ENCODE measurements at regions not wholly inside any gene's neighbourhood (a gene's known extent, or its start where the extent isn't known, plus 50 kb on each side); places are given as distances from the start of the nearest gene placed in this dataset.

DNA sequence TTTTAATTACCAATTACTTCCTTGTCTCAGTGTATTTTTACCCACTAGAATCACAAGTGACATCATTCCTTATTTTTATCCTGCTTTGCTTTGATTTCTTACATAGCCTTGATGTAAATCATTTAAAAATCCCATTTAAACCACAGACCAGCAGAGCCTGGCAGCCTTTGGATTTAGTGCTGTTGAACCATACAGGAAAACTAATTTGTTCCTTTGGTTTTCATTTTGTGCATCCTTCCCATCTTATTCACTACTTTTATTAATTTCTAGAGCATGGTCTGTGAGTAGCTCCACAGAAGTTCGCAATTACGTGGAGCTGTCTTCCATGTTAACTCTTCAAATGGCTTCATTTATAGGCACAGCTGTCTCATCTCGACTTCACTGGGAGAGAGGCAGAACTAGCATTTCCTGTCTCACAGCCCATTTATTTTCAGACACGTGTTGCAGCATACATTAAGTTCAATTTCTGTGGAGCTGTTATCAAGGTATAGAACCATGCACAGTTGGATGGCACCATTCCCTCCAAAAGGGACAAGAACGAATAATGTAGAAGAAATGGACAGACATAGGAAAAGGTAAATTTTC, 235.3 kb downstream of the MRPL39 start:
- DNase-seq: no peak

- peak; percentile 27 for DNase-seq
These were observed 237.0 kb downstream of the MRPL39 start for GRCh38 chr21:25370311-25370744.

DNA sequence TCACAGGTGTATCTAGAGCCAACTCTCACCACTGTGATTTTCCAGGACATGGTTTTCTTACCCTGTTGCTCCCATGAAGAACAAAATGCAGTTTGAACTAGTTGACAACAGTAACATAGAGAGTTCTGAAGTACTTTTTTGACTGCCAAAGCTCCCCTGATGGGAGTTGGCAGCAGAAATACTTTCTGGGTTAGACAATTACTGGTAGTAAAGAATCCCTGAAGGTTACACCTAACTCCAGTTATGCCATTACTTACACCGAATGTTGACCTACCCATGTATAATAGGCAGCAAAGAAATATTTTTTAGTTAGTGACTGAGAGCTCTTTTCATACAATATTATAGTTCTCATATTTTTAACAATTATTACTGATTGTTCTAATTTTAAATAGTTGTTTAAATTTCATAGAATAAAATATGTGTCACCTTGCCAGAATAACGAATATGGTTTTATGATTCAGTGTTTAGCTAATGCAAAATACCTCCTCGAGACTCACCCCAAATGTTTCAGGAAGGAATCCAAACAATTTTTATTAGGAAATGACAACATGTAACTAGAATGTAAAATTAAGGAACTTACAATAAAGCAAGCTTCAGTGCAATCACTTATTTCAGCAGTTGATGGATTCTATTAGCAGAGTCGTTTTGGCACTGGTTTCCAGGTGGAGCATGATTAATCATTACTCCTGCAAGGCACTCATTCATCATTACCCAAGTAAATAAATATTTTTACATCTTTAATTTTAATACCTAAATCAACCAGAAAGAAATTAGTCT, 237.6 kb downstream of the MRPL39 start:
- no peak for DNase-seq

GRCh38 chr21:25368531-25368930, 238.8 kb downstream of the MRPL39 start:
- no peak for DNase-seq

DNA sequence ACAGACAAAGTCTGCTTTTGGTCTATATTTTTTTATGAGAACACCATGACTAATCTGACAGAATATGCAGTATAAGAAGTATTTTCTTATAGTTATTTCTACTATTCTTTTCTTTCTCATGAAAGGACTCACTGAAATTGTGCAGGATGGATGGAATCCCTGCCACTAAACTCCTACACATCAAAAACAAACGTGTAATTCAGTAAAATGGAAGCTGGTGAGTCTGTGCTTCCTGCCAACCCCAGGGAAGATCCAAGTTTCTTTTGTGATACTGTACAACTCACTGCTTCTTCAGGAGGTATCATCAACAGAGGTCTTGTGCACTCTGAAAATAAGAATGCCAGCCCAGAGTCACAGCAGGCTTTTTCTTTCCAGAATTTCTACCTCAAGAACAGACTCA, 241.2 kb downstream of the MRPL39 start:
- no peak for DNase-seq

DNA sequence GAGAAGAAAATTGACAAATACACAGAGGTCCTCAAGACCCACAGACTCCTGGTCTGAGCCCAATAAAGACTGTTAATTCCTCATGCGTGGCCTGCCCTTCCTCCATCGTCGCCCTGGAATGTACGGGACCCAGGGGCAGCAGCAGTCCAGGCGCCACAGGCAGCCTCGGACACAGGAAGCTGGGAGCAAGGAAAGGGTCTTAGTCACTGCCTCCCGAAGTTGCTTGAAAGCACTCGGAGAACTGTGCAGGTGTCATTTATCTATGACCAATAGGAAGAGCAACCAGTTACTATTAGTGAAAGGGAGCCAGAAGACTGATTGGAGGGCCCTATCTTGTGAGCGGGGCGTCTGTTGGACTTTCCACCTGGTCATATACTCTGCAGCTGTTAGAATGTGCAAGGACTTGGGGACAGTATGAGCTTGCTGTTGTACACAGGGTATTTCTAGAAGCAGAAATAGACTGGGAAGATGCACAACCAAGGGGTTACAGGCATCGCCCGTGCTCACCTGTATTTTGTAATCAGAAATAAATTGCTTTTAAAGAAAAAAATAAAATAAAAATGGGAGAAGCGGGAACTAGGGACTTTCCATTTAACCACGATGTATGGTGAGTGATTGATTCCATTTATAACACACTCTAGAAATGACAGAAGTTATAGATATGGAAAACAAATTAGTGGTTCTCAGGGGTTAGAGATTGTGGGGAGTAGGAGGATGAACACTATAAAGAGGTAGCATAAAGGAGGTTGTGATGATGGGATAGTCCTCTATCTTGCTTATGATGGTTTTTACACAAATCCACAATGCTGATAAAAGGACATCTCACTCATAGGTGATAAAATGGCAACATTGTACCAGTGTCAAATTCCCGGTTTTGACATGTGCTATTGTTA, 244.7 kb downstream of the MRPL39 start:
- no peak for DNase-seq

GRCh38 chr21:25361765-25362164, 245.5 kb downstream of the MRPL39 start:
- DNase-seq: no peak

DNA sequence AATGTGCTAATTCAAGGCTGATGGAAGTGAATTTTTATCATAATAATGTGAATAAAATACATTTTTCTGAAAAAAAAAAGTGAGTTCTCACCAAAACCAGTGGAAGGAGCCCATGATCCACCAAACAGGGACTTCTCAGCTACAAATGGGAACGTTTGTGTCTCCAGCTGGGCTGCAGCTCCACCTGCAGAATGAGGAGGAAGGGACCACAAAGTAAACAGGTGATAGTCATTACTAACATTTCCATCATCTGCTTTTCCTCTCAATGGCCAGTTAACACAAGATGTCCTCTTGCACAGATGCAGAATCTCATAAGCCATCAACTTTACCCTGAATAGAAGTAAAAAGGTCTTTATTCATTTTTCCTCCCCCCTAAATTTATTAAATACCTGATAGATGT, 246.2 kb downstream of the MRPL39 start:
- no peak for DNase-seq

DNA sequence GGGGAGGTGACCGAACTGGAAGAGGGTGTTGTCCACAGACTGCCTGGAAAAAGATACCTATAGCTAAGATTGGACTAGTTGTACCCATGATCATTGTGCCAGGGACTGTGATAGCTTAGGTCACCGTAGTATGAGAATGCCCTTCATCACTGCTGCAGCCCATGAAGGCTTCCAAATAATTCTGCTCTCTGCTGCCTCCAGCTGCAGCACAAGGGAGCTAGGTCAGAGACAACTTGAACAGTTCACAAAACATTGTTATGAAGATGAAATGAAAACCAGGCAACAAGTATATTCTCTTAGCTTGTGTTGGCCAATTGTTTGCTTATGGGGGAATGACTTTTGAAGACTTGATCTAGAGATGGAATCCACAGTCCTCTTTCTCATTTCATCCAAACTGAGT, 246.7 kb downstream of the MRPL39 start:
- no peak for DNase-seq

GRCh38 chr21:25359724-25360123, 247.6 kb downstream of the MRPL39 start:
- no peak for DNase-seq

GRCh38 chr21:25350056-25350455, 257.2 kb downstream of the MRPL39 start:
- DNase-seq: peak; percentile 38

GRCh38 chr21:25343774-25344545, 263.3 kb downstream of the MRPL39 start:
- no peak for DNase-seq

GRCh38 chr21:25342816-25343215, 264.5 kb downstream of the MRPL39 start:
- no peak for DNase-seq

DNA sequence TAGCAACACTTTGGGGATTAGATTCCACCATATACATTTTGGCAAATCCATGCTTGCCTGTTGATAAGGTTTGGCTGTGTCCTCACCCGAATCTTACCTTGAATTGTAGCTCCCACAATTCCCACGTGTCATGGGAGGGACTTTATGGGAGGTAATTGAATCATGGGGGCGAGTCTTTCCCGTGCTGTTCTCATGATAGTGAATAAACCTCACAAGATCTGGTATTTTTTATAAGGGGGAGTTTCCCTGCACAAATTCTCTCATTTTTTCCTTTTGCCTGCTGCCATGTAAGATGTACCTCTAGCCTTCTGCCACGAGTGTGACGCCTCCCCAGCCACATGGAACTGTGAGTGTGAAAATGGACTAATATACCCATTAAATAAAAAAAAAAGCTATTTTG, 265.3 kb downstream of the MRPL39 start:
- no peak for DNase-seq

DNA sequence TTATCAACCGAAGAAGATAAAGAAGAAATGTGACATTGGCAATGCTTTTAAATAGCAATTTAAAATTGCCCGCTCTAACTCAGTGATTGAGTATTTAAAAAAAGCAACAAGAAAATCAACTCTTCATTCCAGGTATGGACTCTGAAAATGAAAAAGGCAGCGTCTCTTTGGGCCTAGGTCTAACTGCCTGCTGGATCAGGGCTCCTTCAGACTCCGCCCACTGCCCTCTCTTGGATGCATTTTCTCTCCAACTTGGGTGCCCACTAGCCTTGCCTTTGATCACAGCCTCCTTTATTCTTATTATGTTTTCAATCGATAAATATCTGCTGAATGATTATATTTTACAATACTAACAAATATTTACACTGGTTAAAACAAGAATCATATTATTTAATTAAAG, 268.9 kb downstream of the MRPL39 start:
- DNase-seq: no peak

GRCh38 chr21:25334046-25334730, 273.1 kb downstream of the MRPL39 start:
- DNase-seq: no peak

DNA sequence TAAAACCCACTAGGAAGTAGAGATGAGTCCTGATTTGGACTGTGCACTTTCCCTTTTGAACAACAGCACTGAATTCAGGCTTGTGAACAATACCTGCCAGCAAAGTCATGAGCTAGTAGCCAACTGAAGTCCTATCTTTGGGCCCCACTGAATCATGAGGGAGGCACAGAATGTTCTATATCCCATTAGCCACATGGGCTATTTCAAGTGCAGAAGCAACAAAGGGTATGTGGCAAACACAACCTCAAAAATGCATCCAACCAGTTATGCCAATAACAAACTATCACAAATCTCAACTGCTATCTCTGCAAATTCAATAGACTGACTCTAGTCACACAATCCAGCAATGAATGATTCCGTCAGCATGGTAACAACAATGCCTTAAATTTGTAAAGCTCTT, 276.0 kb downstream of the MRPL39 start:
- DNase-seq: no peak

DNA sequence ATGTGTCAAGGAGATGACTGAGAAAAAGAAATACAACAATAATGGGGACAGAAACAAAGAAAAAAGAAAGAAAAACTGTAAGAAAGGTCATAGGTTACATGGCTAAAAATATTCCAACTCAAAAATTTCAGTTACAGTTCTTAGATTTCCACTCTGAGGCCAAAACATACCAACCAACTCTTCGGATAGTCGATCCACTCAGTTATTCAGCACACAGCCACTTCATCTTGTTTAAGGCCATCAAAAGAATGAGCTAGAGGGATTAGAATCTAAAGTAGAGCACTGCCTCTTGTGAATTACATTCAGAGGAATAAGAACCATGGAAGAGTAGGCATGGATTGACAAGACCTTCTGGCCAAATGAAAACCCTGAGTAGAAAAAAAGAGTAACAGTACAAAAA, 277.0 kb downstream of the MRPL39 start:
- no peak for DNase-seq

GRCh38 chr21:25329227-25329825, 278.0 kb downstream of the MRPL39 start:
- DNase-seq: no peak

- no peak for DNase-seq
These were observed 278.5 kb downstream of the MRPL39 start for GRCh38 chr21:25328736-25329135.

GRCh38 chr21:25326181-25326580, 281.1 kb downstream of the MRPL39 start:
- DNase-seq: no peak

DNA sequence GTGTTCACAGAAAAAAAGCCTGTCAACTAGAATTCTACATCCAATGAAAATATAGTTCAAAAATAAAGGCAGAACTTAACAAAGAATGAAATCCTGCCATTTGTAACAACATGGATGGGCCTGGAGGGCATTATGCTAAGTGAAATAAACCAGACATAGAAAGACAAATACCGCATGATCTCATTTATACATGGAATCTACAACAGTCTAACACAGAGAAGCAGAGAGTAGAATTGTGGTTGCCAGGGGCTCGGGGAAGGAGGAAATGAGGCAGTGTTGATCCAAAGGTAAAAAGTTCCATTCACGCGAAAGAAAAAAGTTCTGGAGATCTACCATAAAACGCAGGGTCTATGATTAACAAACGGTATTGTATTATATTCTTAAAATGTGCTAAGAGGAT, 282.6 kb downstream of the MRPL39 start:
- DNase-seq: no peak
